ENCODE measurements at regions not wholly inside any gene's neighbourhood (a gene's known extent, or its start where the extent isn't known, plus 50 kb on each side); places are given as distances from the start of the nearest gene placed in this dataset.

- Histone ChIP-seq H3K4me1 (ENCODE audit: control insufficient read depth in 2 of 2, insufficient read depth in 2 of 2, low read length in 2 of 2) (no peaks in the 10 kb centered on the region), H3K4me3 (ENCODE audit: low read length in 2 of 2) (no peak overlapping the region), H3K27ac (ENCODE audit: low read depth in 2 of 2, low read length in 2 of 2) (no peak overlapping the region)
Observed at GRCh38 chr6:23523771-23524170, 602.2 kb upstream of the NRSN1 start.

GRCh38 chr6:23524548-23524947 lies 601.5 kb upstream of the NRSN1 start:
- H3K4me1 ChIP-seq (ENCODE audit: control insufficient read depth in 2 of 2, insufficient read depth in 2 of 2, low read length in 2 of 2) = no peaks in the 10 kb centered on the region
- H3K27ac ChIP-seq (ENCODE audit: low read depth in 2 of 2, low read length in 2 of 2) = no peak overlapping the region
- H3K27me3 ChIP-seq (ENCODE audit: control insufficient read depth in 2 of 2, insufficient read depth in 2 of 2, low read length in 2 of 2) = no peaks in the 10 kb centered on the region
- H3K9ac ChIP-seq (ENCODE audit: low read depth in 1 of 2, low read length in 2 of 2) = no peak overlapping the region
- no peaks in the 10 kb centered on the region for H3K9me3 ChIP-seq (ENCODE audit: control insufficient read depth in 2 of 2, low read length in 2 of 2)
- H3K36me3 ChIP-seq (ENCODE audit: control insufficient read depth in 2 of 2, insufficient read depth in 2 of 2, low read length in 2 of 2) = no peaks in the 10 kb centered on the region
- H3K4me3 ChIP-seq (ENCODE audit: low read length in 2 of 2) = no peak overlapping the region

More at GRCh38 chr6:23523771-23524170, 602.2 kb upstream of the NRSN1 start:
- Histone ChIP-seq H3K36me3 (ENCODE audit: control insufficient read depth in 2 of 2, insufficient read depth in 2 of 2, low read length in 2 of 2) (no peaks in the 10 kb centered on the region), H3K9ac (ENCODE audit: low read depth in 1 of 2, low read length in 2 of 2) (no peak overlapping the region), H3K9me3 (ENCODE audit: control insufficient read depth in 2 of 2, low read length in 2 of 2) (no peaks in the 10 kb centered on the region), H3K27me3 (ENCODE audit: control insufficient read depth in 2 of 2, insufficient read depth in 2 of 2, low read length in 2 of 2) (no peaks in the 10 kb centered on the region)

GRCh38 chr6:23526526-23526925 lies 599.5 kb upstream of the NRSN1 start:
- Histone ChIP-seq H3K9me3 (ENCODE audit: control insufficient read depth in 2 of 2, low read length in 2 of 2) (no peaks in the 10 kb centered on the region), H3K27ac (ENCODE audit: low read depth in 2 of 2, low read length in 2 of 2) (no peak overlapping the region), H3K27me3 (ENCODE audit: control insufficient read depth in 2 of 2, insufficient read depth in 2 of 2, low read length in 2 of 2) (no peaks in the 10 kb centered on the region), H3K4me1 (ENCODE audit: control insufficient read depth in 2 of 2, insufficient read depth in 2 of 2, low read length in 2 of 2) (no peaks in the 10 kb centered on the region), H3K36me3 (ENCODE audit: control insufficient read depth in 2 of 2, insufficient read depth in 2 of 2, low read length in 2 of 2) (no peaks in the 10 kb centered on the region), H3K9ac (ENCODE audit: low read depth in 1 of 2, low read length in 2 of 2) (no peak overlapping the region), H3K4me3 (ENCODE audit: low read length in 2 of 2) (no peak overlapping the region)

GRCh38 chr6:23529902-23530301 lies 596.1 kb upstream of the NRSN1 start:
- H3K4me3 ChIP-seq (ENCODE audit: low read length in 2 of 2) = no peak overlapping the region
- H3K9me3 ChIP-seq (ENCODE audit: control insufficient read depth in 2 of 2, low read length in 2 of 2) = no peaks in the 10 kb centered on the region
- H3K4me1 ChIP-seq (ENCODE audit: control insufficient read depth in 2 of 2, insufficient read depth in 2 of 2, low read length in 2 of 2) = no peaks in the 10 kb centered on the region
- H3K27me3 ChIP-seq (ENCODE audit: control insufficient read depth in 2 of 2, insufficient read depth in 2 of 2, low read length in 2 of 2) = no peaks in the 10 kb centered on the region
- H3K27ac ChIP-seq (ENCODE audit: low read depth in 2 of 2, low read length in 2 of 2) = no peak overlapping the region
- H3K9ac ChIP-seq (ENCODE audit: low read depth in 1 of 2, low read length in 2 of 2) = no peak overlapping the region
- H3K36me3 ChIP-seq (ENCODE audit: control insufficient read depth in 2 of 2, insufficient read depth in 2 of 2, low read length in 2 of 2) = no peaks in the 10 kb centered on the region

GRCh38 chr6:23531666-23532065 lies 594.3 kb upstream of the NRSN1 start:
- Histone ChIP-seq H3K9me3 (ENCODE audit: control insufficient read depth in 2 of 2, low read length in 2 of 2) (no peaks in the 10 kb centered on the region), H3K4me3 (ENCODE audit: low read length in 2 of 2) (no peak overlapping the region), H3K36me3 (ENCODE audit: control insufficient read depth in 2 of 2, insufficient read depth in 2 of 2, low read length in 2 of 2) (no peaks in the 10 kb centered on the region), H3K9ac (ENCODE audit: low read depth in 1 of 2, low read length in 2 of 2) (no peak overlapping the region), H3K27ac (ENCODE audit: low read depth in 2 of 2, low read length in 2 of 2) (no peak overlapping the region), H3K4me1 (ENCODE audit: control insufficient read depth in 2 of 2, insufficient read depth in 2 of 2, low read length in 2 of 2) (no peaks in the 10 kb centered on the region), H3K27me3 (ENCODE audit: control insufficient read depth in 2 of 2, insufficient read depth in 2 of 2, low read length in 2 of 2) (no peaks in the 10 kb centered on the region)

- Histone ChIP-seq H3K27ac (ENCODE audit: low read depth in 2 of 2, low read length in 2 of 2) (no peak overlapping the region), H3K36me3 (ENCODE audit: control insufficient read depth in 2 of 2, insufficient read depth in 2 of 2, low read length in 2 of 2) (no peaks in the 10 kb centered on the region), H3K27me3 (ENCODE audit: control insufficient read depth in 2 of 2, insufficient read depth in 2 of 2, low read length in 2 of 2) (no peaks in the 10 kb centered on the region), H3K4me1 (ENCODE audit: control insufficient read depth in 2 of 2, insufficient read depth in 2 of 2, low read length in 2 of 2) (no peaks in the 10 kb centered on the region), H3K4me3 (ENCODE audit: low read length in 2 of 2) (no peak overlapping the region), H3K9ac (ENCODE audit: low read depth in 1 of 2, low read length in 2 of 2) (no peak overlapping the region), H3K9me3 (ENCODE audit: control insufficient read depth in 2 of 2, low read length in 2 of 2) (no peaks in the 10 kb centered on the region)
Observed at GRCh38 chr6:23532227-23532626, 593.8 kb upstream of the NRSN1 start.

GRCh38 chr6:23533311-23533710 lies 592.7 kb upstream of the NRSN1 start:
- no peaks in the 10 kb centered on the region for H3K4me1 ChIP-seq (ENCODE audit: control insufficient read depth in 2 of 2, insufficient read depth in 2 of 2, low read length in 2 of 2)
- no peak overlapping the region for H3K27ac ChIP-seq (ENCODE audit: low read depth in 2 of 2, low read length in 2 of 2)
- H3K27me3 ChIP-seq (ENCODE audit: control insufficient read depth in 2 of 2, insufficient read depth in 2 of 2, low read length in 2 of 2) = no peaks in the 10 kb centered on the region
- no peak overlapping the region for H3K4me3 ChIP-seq (ENCODE audit: low read length in 2 of 2)
- H3K9me3 ChIP-seq (ENCODE audit: control insufficient read depth in 2 of 2, low read length in 2 of 2) = no peaks in the 10 kb centered on the region
- H3K36me3 ChIP-seq (ENCODE audit: control insufficient read depth in 2 of 2, insufficient read depth in 2 of 2, low read length in 2 of 2) = no peaks in the 10 kb centered on the region
- no peak overlapping the region for H3K9ac ChIP-seq (ENCODE audit: low read depth in 1 of 2, low read length in 2 of 2)

- no peaks in the 10 kb centered on the region for H3K4me1 ChIP-seq (ENCODE audit: control insufficient read depth in 2 of 2, insufficient read depth in 2 of 2, low read length in 2 of 2)
- no peak overlapping the region for H3K9ac ChIP-seq (ENCODE audit: low read depth in 1 of 2, low read length in 2 of 2)
- no peaks in the 10 kb centered on the region for H3K36me3 ChIP-seq (ENCODE audit: control insufficient read depth in 2 of 2, insufficient read depth in 2 of 2, low read length in 2 of 2)
- H3K27me3 ChIP-seq (ENCODE audit: control insufficient read depth in 2 of 2, insufficient read depth in 2 of 2, low read length in 2 of 2) = no peaks in the 10 kb centered on the region
- no peaks in the 10 kb centered on the region for H3K9me3 ChIP-seq (ENCODE audit: control insufficient read depth in 2 of 2, low read length in 2 of 2)
- H3K27ac ChIP-seq (ENCODE audit: low read depth in 2 of 2, low read length in 2 of 2) = no peak overlapping the region
- H3K4me3 ChIP-seq (ENCODE audit: low read length in 2 of 2) = no peak overlapping the region
Observed at GRCh38 chr6:23533944-23534343, 592.1 kb upstream of the NRSN1 start.

GRCh38 chr6:23534351-23534750 lies 591.7 kb upstream of the NRSN1 start:
- H3K27me3 ChIP-seq (ENCODE audit: control insufficient read depth in 2 of 2, insufficient read depth in 2 of 2, low read length in 2 of 2) = no peaks in the 10 kb centered on the region
- H3K4me3 ChIP-seq (ENCODE audit: low read length in 2 of 2) = no peak overlapping the region
- no peaks in the 10 kb centered on the region for H3K9me3 ChIP-seq (ENCODE audit: control insufficient read depth in 2 of 2, low read length in 2 of 2)
- H3K4me1 ChIP-seq (ENCODE audit: control insufficient read depth in 2 of 2, insufficient read depth in 2 of 2, low read length in 2 of 2) = no peaks in the 10 kb centered on the region
- H3K27ac ChIP-seq (ENCODE audit: low read depth in 2 of 2, low read length in 2 of 2) = no peak overlapping the region
- no peak overlapping the region for H3K9ac ChIP-seq (ENCODE audit: low read depth in 1 of 2, low read length in 2 of 2)
- H3K36me3 ChIP-seq (ENCODE audit: control insufficient read depth in 2 of 2, insufficient read depth in 2 of 2, low read length in 2 of 2) = no peaks in the 10 kb centered on the region

- Histone ChIP-seq H3K4me3 (ENCODE audit: low read length in 2 of 2) (no peak overlapping the region), H3K9me3 (ENCODE audit: control insufficient read depth in 2 of 2, low read length in 2 of 2) (no peaks in the 10 kb centered on the region)
Observed at GRCh38 chr6:23535101-23535500, 590.9 kb upstream of the NRSN1 start.

GRCh38 chr6:23537828-23538227 lies 588.2 kb upstream of the NRSN1 start:
- Histone ChIP-seq H3K9me3 (ENCODE audit: control insufficient read depth in 2 of 2, low read length in 2 of 2) (no peaks in the 10 kb centered on the region), H3K36me3 (ENCODE audit: control insufficient read depth in 2 of 2, insufficient read depth in 2 of 2, low read length in 2 of 2) (no peaks in the 10 kb centered on the region), H3K4me1 (ENCODE audit: control insufficient read depth in 2 of 2, insufficient read depth in 2 of 2, low read length in 2 of 2) (no peaks in the 10 kb centered on the region), H3K9ac (ENCODE audit: low read depth in 1 of 2, low read length in 2 of 2) (no peak overlapping the region), H3K4me3 (ENCODE audit: low read length in 2 of 2) (no peak overlapping the region), H3K27ac (ENCODE audit: low read depth in 2 of 2, low read length in 2 of 2) (no peak overlapping the region), H3K27me3 (ENCODE audit: control insufficient read depth in 2 of 2, insufficient read depth in 2 of 2, low read length in 2 of 2) (no peaks in the 10 kb centered on the region)

More at GRCh38 chr6:23535101-23535500, 590.9 kb upstream of the NRSN1 start:
- no peaks in the 10 kb centered on the region for H3K4me1 ChIP-seq (ENCODE audit: control insufficient read depth in 2 of 2, insufficient read depth in 2 of 2, low read length in 2 of 2)
- H3K27me3 ChIP-seq (ENCODE audit: control insufficient read depth in 2 of 2, insufficient read depth in 2 of 2, low read length in 2 of 2) = no peaks in the 10 kb centered on the region
- H3K27ac ChIP-seq (ENCODE audit: low read depth in 2 of 2, low read length in 2 of 2) = no peak overlapping the region
- no peak overlapping the region for H3K9ac ChIP-seq (ENCODE audit: low read depth in 1 of 2, low read length in 2 of 2)
- H3K36me3 ChIP-seq (ENCODE audit: control insufficient read depth in 2 of 2, insufficient read depth in 2 of 2, low read length in 2 of 2) = no peaks in the 10 kb centered on the region
